GM19351 (cell line): ENCODE measurements at regions not wholly inside any gene's neighbourhood (a gene's known extent, or its start where the extent isn't known, plus 50 kb on each side); places are given as distances from the start of the nearest gene placed in this dataset.
"Not testable (repeated sequence)": the region's sequence is repeated elsewhere in the genome, so short reads cannot be mapped to it uniquely, and the experiment has no call there.

Experiments
- ATAC-seq: cut with Tn5 transposase; IDR thresholded peaks from one replicate; pipeline ENCODE4 v1.9.1; 2021; ENCODE audit warnings: mild to moderate bottlenecking, moderate library complexity; ENCODE audit not compliant: unreplicated experiment

- no peak for ATAC-seq
Observed at GRCh38 chr11:29095821-29096220, 921.0 kb downstream of the KCNA4 start.

DNA sequence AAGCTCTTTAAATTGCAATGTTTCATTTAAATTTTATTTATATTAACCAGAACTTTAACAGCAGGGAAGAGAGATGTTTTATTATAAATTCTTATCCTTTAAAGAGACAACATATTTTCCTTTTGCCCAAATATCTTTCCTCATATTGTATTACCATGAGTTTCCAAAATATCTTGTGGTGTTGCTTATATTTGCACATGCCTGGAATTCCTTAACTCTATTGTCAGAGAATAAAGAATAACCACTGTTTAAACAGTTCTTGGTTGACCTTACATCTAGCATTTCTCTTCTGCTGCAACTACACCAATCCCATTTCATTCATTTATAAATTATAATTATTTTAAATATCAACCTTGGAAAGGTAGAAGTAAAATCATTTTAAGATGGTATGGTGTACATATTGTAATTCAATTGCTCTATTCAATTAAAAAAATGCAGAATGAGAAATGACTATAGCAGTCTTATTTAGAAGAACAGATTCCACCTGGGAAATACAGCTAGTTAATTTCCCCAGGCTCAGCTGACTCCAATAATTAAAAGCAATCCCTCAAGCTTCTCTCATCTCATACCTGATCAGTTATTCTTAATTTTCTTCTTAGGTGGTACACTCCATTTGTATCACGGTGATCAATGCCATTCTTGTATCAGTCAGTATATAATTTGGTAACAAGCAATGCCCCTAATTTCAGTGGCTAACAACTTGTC, 923.3 kb downstream of the KCNA4 start:
- ATAC-seq: no peak

DNA sequence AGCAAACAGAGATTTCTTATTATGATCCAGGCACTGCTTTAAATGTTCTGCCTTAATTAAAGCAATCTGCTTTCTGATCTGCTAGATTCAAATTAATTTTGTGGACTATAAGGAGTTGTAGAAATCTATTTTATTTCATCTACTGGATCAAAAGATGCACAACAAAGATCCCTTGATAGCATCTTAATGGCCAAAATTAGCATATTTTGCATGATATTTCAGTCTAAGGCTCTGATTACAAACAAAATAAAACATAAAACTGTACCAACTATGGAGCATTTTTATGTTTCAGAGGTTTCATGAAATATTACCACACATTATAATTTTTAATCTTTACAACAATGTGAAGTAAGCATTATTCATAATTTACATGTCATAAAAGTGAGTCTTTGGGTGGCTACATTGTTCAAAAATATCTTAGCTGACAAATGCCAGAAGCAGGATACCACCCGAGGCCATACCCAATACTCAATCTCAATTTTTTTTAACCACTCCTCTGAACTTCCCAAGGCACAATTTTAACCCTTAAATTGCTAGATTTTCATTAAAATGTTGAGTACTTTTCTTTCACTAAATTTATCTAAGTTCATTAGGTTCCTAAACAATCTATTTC, 929.5 kb downstream of the KCNA4 start:
- no peak for ATAC-seq

DNA sequence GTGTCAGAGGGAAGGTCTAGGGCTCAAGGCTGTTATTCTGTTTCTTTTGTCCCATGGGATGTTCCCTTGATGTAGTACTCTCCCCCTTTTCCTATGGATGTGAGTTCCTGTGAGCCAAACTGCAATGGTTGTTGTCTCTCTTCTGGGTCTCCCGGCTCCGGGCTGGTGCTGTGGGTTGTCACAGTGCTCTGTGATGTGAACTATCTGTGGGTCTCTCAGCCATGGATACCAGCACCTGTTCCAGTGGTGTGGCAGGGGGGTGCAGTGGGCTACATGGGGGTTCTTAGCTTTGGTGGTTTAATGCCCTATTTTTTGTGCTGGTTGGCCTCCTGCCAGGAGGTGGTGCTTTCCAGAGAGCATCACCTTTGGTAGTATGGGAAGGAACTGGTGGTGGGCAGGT, 941.1 kb downstream of the KCNA4 start:
- ATAC-seq: no peak

DNA sequence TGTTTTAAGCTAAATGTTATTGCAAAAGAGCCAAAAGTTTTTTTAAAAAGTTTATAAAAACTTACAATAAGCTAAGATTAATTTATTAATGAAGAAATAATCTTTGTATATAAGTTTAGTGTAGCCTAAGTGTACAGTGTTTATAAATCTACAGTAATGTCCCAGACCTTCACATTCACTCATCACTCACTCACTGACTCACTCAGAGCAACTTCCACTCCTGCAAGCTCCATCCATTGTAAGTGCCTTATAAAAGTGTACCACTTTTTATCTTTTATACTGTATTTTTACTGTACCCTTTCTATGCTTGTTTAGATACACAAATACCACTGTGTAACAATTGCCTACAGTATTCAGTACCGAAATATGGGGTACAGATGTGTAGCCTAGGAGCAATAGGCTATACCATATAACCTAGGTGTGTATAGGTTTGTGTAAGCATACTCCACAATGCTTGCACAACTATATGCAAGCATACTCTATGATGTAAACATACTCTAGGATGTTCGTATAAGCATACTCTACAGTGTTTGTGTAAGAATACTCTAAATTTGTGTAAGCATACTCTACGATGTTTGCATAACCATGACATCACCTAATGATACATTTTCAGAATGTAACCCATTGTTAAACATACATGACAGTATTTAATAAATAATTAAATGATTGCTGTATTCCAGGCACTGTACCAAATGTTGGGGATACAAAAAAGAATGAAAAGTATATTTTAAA, 953.0 kb downstream of the KCNA4 start:
- no peak for ATAC-seq

GRCh38 chr11:29061452-29061851, 953.3 kb downstream of the METTL15 start:
- ATAC-seq: no peak

GRCh38 chr11:29056487-29056886, 948.3 kb downstream of the METTL15 start:
- ATAC-seq: not testable (repeated sequence)

DNA sequence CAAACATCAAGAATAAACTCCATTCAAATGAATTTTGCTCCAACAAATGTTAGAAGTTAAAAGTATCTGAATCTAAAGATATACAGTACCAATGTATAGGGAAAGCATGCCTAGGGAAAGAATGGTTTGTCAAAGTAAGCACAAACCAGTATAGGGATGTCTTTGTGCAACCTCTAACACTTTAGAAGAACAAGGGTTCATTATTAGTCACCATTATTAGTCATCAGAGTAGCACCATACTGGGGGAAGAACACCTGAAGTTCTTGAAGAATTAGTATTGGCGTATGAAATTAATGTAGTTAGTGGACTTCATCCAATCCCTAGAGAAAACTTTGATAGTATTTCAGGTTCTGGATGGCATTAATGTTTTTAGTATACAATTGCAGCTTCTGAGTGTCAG, 943.7 kb downstream of the METTL15 start:
- no peak for ATAC-seq

DNA sequence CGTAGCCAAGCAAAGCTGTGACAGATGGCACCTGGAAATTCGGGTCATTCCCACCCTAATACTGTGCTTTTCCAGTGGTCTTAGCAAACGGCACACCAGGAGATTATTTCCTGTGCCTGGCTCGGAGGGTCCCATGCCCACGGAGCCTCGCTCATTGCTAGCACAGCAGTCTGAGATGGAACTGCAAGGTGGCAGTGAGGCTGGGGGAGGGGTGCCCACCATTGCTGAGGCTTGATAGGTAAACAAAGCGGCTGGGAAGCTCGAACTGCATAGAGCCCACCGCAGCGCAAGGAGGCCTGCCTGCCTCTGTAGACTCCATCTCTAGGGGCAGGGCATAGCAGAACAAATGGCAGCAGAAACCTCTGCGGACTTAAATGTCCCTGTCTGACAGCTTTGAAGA, 942.8 kb downstream of the METTL15 start:
- not testable (repeated sequence) for ATAC-seq

- ATAC-seq: no peak
Observed at GRCh38 chr11:29040489-29040888, 932.3 kb downstream of the METTL15 start.

GRCh38 chr11:29032384-29033149, 924.4 kb downstream of the METTL15 start:
- no peak for ATAC-seq

DNA sequence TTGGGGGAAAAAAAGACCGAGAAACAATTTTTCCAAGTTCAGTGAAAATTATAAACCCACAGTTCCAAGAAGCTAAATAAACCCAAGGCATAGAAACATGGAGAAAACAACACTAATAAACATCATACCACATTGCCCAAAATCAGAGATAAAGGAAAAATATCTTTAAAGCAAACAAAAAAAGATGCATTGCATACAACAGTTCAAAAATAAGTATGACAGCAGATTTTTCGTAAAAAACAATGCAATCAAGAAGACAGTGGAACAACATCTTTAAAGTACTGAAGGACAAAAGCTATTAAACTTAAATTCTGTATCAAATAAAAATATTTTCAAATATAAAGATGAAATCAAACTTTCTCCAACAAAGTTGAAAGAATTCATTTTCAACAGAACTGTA, 921.3 kb downstream of the METTL15 start:
- no peak for ATAC-seq

GRCh38 chr11:29027436-29027835, 919.2 kb downstream of the METTL15 start:
- no peak for ATAC-seq

GRCh38 chr11:29026286-29026685, 918.1 kb downstream of the METTL15 start:
- ATAC-seq: no peak

DNA sequence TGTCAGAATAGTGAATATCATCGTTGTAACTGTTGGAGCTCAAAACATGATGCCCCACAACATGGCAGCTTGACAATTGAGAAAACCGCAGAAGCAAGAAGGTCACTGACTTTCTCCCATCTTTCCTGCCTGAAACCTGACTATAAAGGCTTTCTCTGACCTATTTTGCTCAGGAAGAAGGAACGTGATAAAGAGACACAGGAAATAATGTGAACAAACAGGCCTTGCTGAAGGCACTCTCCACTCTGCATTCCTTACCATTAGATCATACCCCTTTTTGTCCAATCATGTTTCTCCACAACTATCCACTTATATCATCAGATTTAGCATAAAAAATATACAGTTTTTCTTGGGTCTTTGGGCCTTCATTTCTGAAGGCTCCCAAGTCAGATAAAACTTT, 916.8 kb downstream of the METTL15 start:
- ATAC-seq: no peak

DNA sequence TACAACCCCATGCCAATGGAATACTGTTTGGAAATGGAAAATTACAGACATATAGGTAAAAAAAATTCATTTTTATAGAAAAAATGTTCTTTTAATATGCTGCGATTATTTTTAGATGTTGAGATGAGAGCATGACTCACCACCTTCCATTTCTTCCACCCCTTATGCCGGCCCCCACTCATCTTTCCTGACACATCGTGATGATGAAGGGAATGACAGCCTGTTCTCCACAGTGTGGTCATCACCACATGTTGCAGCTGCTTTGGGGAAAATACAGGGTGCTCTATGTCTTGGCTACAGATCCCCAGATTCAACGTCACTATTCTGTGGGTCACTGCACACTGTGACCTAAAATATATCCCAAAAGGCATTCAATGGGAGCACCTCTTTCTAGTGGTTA, 916.2 kb downstream of the METTL15 start:
- no peak for ATAC-seq

DNA sequence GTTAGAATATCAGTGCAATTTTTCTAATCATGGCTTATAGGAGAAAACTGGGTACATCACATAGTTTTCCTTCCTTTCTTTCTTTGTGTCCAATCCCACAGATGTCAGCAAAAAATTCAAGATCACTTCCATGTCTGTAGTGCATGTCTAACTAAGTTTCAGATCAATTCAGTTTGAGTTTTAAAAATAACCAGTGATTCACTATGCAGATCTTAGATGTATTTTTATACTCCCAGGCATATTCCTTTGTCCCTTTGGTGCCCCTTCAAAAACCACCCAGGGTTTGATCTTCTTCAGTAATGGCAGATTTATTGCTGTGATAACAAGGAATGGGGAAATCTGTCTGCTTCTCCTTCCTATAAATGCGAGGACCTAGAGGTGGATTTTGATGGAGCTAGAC, 915.6 kb downstream of the METTL15 start:
- ATAC-seq: no peak

DNA sequence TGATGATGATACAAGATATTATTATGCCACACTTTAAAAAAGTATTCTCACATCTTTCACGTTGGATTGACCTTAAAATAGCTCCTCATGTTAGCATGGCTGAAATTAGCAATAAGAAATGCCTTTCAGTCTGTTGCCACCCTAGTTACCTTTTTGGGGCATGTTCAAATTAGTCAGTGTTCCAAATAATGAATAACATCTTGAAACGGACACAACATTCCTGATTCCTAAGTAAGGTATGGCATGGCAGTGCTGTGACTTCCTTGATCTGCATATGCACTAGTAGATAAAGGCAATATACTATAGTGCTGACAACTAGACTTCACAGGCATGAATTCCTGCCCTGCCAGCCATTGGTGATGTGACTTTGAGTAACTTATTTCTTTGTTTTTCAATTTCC, 914.5 kb downstream of the METTL15 start:
- no peak for ATAC-seq

DNA sequence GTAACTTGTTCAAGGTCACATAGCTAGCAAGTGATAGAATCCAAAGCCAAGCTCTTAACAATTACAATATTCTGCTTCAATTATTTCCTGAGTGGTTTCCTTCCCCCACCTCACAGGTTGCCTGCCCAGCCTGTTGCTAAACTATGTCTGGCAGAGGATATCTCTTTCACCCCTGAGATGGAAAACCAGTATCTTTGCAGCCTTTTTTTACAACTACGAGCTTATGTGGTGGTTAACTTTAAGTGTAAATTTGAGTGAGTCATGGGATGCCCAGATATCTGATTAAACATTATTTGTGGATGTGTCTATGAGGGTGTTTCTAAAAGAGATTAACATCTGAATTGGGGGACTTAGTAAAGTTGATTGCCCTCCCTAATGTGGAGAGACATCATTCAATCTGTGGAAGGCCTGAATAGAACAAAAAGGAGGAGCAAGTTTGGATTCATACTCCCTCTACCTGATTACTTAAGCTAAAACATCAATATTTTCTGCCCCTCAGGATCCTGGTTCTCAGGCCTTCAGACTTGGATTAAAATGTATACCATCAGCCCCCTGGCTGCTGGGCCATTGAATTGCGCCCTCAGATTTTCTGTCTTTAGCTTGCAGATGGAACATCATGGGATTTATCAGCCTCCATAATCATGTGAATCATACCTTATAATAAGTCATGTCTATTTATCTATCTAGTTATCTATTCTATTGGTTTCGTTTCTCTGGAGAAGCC, 911.9 kb downstream of the METTL15 start:
- ATAC-seq: no peak

DNA sequence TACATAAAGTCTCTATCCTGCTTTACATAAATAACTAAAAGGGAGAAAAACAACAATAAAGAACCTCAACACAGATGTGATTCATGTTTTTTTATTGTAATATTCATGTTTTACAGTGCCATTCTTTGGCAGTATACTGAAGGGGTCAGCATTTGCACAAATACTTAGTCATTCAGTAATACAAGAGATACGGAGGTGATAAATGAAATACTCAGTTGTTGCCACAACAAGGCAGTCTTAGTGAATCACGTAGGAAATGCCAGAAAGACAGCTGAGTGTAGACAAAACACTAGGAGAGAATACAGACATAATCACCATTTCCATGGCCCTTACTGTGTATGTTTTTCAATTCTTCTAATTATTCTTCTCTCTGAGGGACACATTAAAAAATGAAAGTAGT, 910.4 kb downstream of the METTL15 start:
- ATAC-seq: no peak

- ATAC-seq: no peak
Observed at GRCh38 chr11:29017941-29018340, 909.8 kb downstream of the METTL15 start.
